ENCODE measurements at regions not wholly inside any gene's neighbourhood (a gene's known extent, or its start where the extent isn't known, plus 50 kb on each side); places are given as distances from the start of the nearest gene placed in this dataset.
A peak's percentile ranks its signal among the peaks of the same experiment; 100 is the strongest.

DNA sequence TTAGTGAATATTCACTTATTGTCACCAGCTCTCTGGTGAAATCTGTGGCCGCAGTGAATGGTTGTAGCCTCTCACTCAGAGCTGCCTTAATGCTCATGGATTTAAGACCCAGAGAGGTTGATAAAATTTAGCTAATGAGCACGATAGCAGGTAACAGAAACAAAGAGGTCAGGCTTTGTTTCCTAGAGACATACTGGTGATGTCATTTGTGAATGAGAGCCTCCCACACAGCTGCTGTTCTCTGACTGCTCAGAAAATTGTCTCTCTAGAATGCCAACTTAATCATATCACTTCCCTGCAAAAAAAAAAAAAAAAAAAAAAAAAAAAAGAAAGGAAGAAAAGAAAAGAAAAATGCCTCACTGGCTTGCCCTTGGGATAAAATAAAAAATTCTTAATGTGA, 411.7 kb upstream of the MYT1L start:
- ATAC-seq, result peak in 1 of 4 donors; percentile 51
- H3K4me3 ChIP-seq, result no peak overlapping the region
- WGBS, 3 donors, result 57 to 63% (median 57%) methylated on average over 2 of the region's 2 CpGs

GRCh38 chr2:2740238-2740775, 409.2 kb upstream of the MYT1L start:
- Histone ChIP-seq H3K36me3 (ENCODE audit: insufficient read depth in 1 of 2, low read depth in 1 of 2) (no peaks in the 10 kb centered on the region), H3K4me3 (no peak overlapping the region), H3K27me3 (ENCODE audit: insufficient read depth in 3 of 3, low read length in 2 of 3) (no peaks in the 10 kb centered on the region), H3K9me3 (no peaks in the 10 kb centered on the region), H3K4me1 (peaks cover 9% of the 10 kb centered on the region), H3K27ac (no peak overlapping the region)
- no peak for DNase-seq
- 76 to 95% (median 89%) methylated on average over 1 of the region's 1 CpG for WGBS, 3 donors
- TF ChIP-seq, protein P1, sequence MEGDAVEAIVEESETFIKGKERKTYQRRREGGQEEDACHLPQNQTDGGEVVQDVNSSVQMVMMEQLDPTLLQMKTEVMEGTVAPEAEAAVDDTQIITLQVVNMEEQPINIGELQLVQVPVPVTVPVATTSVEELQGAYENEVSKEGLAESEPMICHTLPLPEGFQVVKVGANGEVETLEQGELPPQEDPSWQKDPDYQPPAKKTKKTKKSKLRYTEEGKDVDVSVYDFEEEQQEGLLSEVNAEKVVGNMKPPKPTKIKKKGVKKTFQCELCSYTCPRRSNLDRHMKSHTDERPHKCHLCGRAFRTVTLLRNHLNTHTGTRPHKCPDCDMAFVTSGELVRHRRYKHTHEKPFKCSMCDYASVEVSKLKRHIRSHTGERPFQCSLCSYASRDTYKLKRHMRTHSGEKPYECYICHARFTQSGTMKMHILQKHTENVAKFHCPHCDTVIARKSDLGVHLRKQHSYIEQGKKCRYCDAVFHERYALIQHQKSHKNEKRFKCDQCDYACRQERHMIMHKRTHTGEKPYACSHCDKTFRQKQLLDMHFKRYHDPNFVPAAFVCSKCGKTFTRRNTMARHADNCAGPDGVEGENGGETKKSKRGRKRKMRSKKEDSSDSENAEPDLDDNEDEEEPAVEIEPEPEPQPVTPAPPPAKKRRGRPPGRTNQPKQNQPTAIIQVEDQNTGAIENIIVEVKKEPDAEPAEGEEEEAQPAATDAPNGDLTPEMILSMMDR (IDR thresholded peaks at IDR 0.05), result no peak
- intact Hi-C loops (cut with DNase I), result no loop called here
- no peak for ATAC-seq

More for the DNA sequence above, 411.7 kb upstream of the MYT1L start:
- no peak for DNase-seq
- Histone ChIP-seq H3K27me3 (ENCODE audit: insufficient read depth in 3 of 3, low read length in 2 of 3) (no peaks in the 10 kb centered on the region), H3K27ac (no peak overlapping the region), H3K4me1 (peaks cover 9% of the 10 kb centered on the region), H3K36me3 (ENCODE audit: insufficient read depth in 1 of 2, low read depth in 1 of 2) (no peaks in the 10 kb centered on the region), H3K9me3 (no peaks in the 10 kb centered on the region)
- TF ChIP-seq, protein P1 (IDR thresholded peaks at IDR 0.05), result no peak
- intact Hi-C loops (cut with DNase I), result no loop called here

- Histone ChIP-seq H3K36me3 (ENCODE audit: insufficient read depth in 1 of 2, low read depth in 1 of 2) (no peaks in the 10 kb centered on the region), H3K9me3 (no peaks in the 10 kb centered on the region), H3K4me1 (peaks cover 9% of the 10 kb centered on the region), H3K27me3 (ENCODE audit: insufficient read depth in 3 of 3, low read length in 2 of 3) (no peaks in the 10 kb centered on the region), H3K27ac (no peak overlapping the region), H3K4me3 (no peak overlapping the region)
- TF ChIP-seq, protein P1 (IDR thresholded peaks at IDR 0.05), result no peak
- DNase-seq (no peak), ATAC-seq (no peak)
- 93 to 97% (median 93%) methylated on average over 8 to 9 of the region's 9 CpGs for WGBS, 3 donors
- intact Hi-C loops (cut with DNase I), result loop anchor here in 1 of 2 donors (10.0 kb wide), 1 partner anchor 1045 kb away; no protein-coding TSS in a partner anchor
Measured at GRCh38 chr2:2739231-2739795, 408.2 kb upstream of the MYT1L start.

DNA sequence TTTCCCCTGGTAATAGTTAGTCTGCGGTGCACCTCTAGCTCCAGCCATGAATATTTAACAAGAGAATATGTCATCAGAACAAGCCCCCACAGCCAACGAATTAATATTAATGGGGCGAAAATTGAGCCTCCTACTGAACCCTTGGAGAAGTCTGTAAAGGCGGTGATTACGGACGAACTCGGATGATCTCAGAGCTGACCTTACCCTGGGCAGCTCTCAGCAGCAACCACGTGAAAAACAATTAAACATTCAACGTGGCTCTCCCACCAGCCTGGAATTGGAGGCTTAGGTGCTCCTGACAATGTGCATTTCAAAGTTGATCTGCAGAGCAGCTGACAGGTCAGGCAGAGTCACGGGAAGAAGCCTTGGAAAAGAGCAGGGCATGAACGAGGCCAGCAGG, 407.6 kb upstream of the MYT1L start:
- H3K27ac ChIP-seq, result no peak overlapping the region
- WGBS, 3 donors, result 70 to 75% (median 72%) methylated on average over 11 of the region's 11 CpGs
- no peaks in the 10 kb centered on the region for H3K9me3 ChIP-seq
- no peak for DNase-seq
- intact Hi-C loops (cut with DNase I), result loop anchor here in 1 of 2 donors (10.0 kb wide), 1 partner anchor 1046 kb away; no protein-coding TSS in a partner anchor
- no peaks in the 10 kb centered on the region for H3K36me3 ChIP-seq (ENCODE audit: insufficient read depth in 1 of 2, low read depth in 1 of 2)
- H3K4me3 ChIP-seq, result no peak overlapping the region
- peaks cover 8% of the 10 kb centered on the region for H3K4me1 ChIP-seq
- TF ChIP-seq, protein P1 (IDR thresholded peaks at IDR 0.05), result no peak
- peak in 1 of 4 donors; percentile 12 for ATAC-seq
- H3K27me3 ChIP-seq (ENCODE audit: insufficient read depth in 3 of 3, low read length in 2 of 3), result no peaks in the 10 kb centered on the region
